ENCODE measurements at regions not wholly inside any gene's neighbourhood (a gene's known extent, or its start where the extent isn't known, plus 50 kb on each side); places are given as distances from the start of the nearest gene placed in this dataset.

- H3K27me3 Mint-ChIP-seq (ENCODE audit: insufficient read depth, low read depth, poor library complexity), result peaks cover 5% of the 10 kb centered on the region
- H3K4me1 Mint-ChIP-seq, result peaks cover 14% of the 10 kb centered on the region
- Histone ChIP-seq H3K27me3 (ENCODE audit: insufficient read depth) (no peaks in the 10 kb centered on the region), H3K79me2 (replicated peaks; ENCODE audit: insufficient read depth) (peaks cover 29% of the 10 kb centered on the region), H3K36me3 (ENCODE audit: insufficient read depth) (peaks cover 3% of the 10 kb centered on the region; the same call in 1 of the 2 replicates), H3K4me1 (ENCODE audit: insufficient read depth) (peaks cover 11% of the 10 kb centered on the region; the same call in 1 of the 2 replicates), H3K27ac (ENCODE audit: low read depth) (no peak overlapping the region), H3K4me2 (no peak overlapping the region), H3K4me3 (no peak overlapping the region), H4K20me1 (replicated peaks; ENCODE audit: insufficient read depth) (peaks cover 3% of the 10 kb centered on the region; the same call in 1 of the 2 replicates), H2AFZ (no peak overlapping the region), H3K9me2 (ENCODE audit: insufficient read depth) (no peaks in the 10 kb centered on the region), H3F3A (replicated peaks; ENCODE audit: low read depth) (no peaks in the 10 kb centered on the region)
- no peak for TF ChIP-seq CTCF (conservative IDR thresholded peaks at IDR 0.05; ENCODE audit: low read depth in 2 of 2)
- H3K36me3 Mint-ChIP-seq (ENCODE audit: low read depth), result peaks cover 24% of the 10 kb centered on the region
- H3K4me3 Mint-ChIP-seq, result no peak overlapping the region
- no peak for ATAC-seq
- H3K9me3 Mint-ChIP-seq, result peaks cover 11% of the 10 kb centered on the region
- DNase-seq (ENCODE audit: low spot score), result no peak
- no peak overlapping the region for H3K27ac Mint-ChIP-seq
These were observed 210.7 kb upstream of the DMRT1 start for GRCh38 chr9:630817-631216.

DNA sequence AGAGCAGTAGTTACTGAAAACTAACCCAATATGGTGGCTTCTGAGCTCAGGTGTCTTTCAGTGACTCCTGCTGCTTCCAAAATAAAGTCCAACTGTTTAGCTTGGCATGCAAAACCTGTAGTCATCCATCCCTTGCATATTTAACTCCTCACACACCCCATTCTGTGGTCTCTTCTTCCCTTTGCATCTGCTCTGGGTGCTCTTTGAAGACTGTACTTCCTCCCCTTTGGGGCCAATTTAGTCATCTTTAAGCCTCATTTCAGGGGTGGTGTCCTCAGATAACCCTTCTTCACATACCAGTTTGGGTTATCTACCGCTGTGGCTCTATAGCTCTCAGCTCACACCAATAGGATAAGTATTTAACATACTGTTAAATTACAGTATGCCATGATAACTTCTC lies 209.9 kb upstream of the DMRT1 start:
- no peak overlapping the region for H3K4me2 ChIP-seq
- peaks cover 3% of the 10 kb centered on the region; the same call in 1 of the 2 replicates for H3K36me3 ChIP-seq (ENCODE audit: insufficient read depth)
- peaks cover 5% of the 10 kb centered on the region for H3K27me3 Mint-ChIP-seq (ENCODE audit: insufficient read depth, low read depth, poor library complexity)
- no peak for ATAC-seq
- no peak overlapping the region; the same call in 1 of the 2 replicates for H3K27ac Mint-ChIP-seq
- H4K20me1 ChIP-seq (replicated peaks; ENCODE audit: insufficient read depth), result no peaks in the 10 kb centered on the region; the same call in 1 of the 2 replicates
- H2AFZ ChIP-seq, result no peak overlapping the region
- DNase-seq (ENCODE audit: low spot score), result no peak
- H3K27ac ChIP-seq (ENCODE audit: low read depth), result no peak overlapping the region
- H3K4me1 ChIP-seq (ENCODE audit: insufficient read depth), result peaks cover 11% of the 10 kb centered on the region; the same call in 1 of the 2 replicates
- H3K27me3 ChIP-seq (ENCODE audit: insufficient read depth), result no peaks in the 10 kb centered on the region
- peaks cover 13% of the 10 kb centered on the region for H3K4me1 Mint-ChIP-seq
- peaks cover 11% of the 10 kb centered on the region for H3K9me3 Mint-ChIP-seq
- peaks cover 33% of the 10 kb centered on the region for H3K79me2 ChIP-seq (replicated peaks; ENCODE audit: insufficient read depth)
- no peaks in the 10 kb centered on the region for H3K9me2 ChIP-seq (ENCODE audit: insufficient read depth)
- no peak overlapping the region for H3K4me3 Mint-ChIP-seq
- H3K36me3 Mint-ChIP-seq (ENCODE audit: low read depth), result peaks cover 24% of the 10 kb centered on the region
- H3F3A ChIP-seq (replicated peaks; ENCODE audit: low read depth), result no peaks in the 10 kb centered on the region
- H3K4me3 ChIP-seq, result no peak overlapping the region
- TF ChIP-seq NANOG (IDR thresholded peaks at IDR 0.05; ENCODE audit: borderline replicate concordance) (no peak), EZH2phosphoT487 (IDR thresholded peaks at IDR 0.05; ENCODE audit: unreplicated experiment) (no peak), REST (IDR thresholded peaks at IDR 0.05; ENCODE audit: unreplicated experiment) (no peak), POLR2AphosphoS5 (IDR thresholded peaks at IDR 0.05; ENCODE audit: low read depth) (no peak), CTCF (conservative IDR thresholded peaks at IDR 0.05; ENCODE audit: low read depth in 2 of 2) (no peak), ZNF331 (CRISPR knock-in tag; IDR thresholded peaks at IDR 0.05; ENCODE audit: low read depth) (no peak)
- TF ChIP-seq, protein P1, sequence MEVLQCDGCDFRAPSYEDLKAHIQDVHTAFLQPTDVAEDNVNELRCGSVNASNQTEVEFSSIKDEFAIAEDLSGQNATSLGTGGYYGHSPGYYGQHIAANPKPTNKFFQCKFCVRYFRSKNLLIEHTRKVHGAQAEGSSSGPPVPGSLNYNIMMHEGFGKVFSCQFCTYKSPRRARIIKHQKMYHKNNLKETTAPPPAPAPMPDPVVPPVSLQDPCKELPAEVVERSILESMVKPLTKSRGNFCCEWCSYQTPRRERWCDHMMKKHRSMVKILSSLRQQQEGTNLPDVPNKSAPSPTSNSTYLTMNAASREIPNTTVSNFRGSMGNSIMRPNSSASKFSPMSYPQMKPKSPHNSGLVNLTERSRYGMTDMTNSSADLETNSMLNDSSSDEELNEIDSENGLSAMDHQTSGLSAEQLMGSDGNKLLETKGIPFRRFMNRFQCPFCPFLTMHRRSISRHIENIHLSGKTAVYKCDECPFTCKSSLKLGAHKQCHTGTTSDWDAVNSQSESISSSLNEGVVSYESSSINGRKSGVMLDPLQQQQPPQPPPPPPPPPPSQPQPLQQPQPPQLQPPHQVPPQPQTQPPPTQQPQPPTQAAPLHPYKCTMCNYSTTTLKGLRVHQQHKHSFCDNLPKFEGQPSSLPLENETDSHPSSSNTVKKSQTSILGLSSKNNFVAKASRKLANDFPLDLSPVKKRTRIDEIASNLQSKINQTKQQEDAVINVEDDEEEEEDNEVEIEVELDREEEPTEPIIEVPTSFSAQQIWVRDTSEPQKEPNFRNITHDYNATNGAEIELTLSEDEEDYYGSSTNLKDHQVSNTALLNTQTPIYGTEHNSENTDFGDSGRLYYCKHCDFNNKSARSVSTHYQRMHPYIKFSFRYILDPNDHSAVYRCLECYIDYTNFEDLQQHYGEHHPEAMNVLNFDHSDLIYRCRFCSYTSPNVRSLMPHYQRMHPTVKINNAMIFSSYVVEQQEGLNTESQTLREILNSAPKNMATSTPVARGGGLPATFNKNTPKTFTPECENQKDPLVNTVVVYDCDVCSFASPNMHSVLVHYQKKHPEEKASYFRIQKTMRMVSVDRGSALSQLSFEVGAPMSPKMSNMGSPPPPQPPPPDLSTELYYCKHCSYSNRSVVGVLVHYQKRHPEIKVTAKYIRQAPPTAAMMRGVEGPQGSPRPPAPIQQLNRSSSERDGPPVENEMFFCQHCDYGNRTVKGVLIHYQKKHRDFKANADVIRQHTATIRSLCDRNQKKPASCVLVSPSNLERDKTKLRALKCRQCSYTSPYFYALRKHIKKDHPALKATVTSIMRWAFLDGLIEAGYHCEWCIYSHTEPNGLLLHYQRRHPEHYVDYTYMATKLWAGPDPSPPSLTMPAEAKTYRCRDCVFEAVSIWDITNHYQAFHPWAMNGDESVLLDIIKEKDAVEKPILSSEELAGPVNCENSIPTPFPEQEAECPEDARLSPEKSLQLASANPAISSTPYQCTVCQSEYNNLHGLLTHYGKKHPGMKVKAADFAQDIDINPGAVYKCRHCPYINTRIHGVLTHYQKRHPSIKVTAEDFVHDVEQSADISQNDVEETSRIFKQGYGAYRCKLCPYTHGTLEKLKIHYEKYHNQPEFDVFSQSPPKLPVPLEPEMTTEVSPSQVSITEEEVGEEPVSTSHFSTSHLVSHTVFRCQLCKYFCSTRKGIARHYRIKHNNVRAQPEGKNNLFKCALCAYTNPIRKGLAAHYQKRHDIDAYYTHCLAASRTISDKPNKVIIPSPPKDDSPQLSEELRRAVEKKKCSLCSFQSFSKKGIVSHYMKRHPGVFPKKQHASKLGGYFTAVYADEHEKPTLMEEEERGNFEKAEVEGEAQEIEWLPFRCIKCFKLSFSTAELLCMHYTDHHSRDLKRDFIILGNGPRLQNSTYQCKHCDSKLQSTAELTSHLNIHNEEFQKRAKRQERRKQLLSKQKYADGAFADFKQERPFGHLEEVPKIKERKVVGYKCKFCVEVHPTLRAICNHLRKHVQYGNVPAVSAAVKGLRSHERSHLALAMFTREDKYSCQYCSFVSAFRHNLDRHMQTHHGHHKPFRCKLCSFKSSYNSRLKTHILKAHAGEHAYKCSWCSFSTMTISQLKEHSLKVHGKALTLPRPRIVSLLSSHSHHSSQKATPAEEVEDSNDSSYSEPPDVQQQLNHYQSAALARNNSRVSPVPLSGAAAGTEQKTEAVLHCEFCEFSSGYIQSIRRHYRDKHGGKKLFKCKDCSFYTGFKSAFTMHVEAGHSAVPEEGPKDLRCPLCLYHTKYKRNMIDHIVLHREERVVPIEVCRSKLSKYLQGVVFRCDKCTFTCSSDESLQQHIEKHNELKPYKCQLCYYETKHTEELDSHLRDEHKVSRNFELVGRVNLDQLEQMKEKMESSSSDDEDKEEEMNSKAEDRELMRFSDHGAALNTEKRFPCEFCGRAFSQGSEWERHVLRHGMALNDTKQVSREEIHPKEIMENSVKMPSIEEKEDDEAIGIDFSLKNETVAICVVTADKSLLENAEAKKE (CRISPR knock-in tag; IDR thresholded peaks at IDR 0.05), result no peak

All from GM23338 (cell line).